ENCODE measurements at regions not wholly inside any gene's neighbourhood (a gene's known extent, or its start where the extent isn't known, plus 50 kb on each side); places are given as distances from the start of the nearest gene placed in this dataset.

- no peak for DNase-seq
Observed at GRCh38 chr6:51494342-51494741, 593.1 kb downstream of the PKHD1 start.

GRCh38 chr6:51495096-51495495 is 592.3 kb downstream of the PKHD1 start:
- peak; percentile 71 for DNase-seq

GRCh38 chr6:51495610-51496396 is 591.6 kb downstream of the PKHD1 start:
- no peak for DNase-seq

- no peak for DNase-seq
Observed at GRCh38 chr6:51502996-51503395, 584.4 kb downstream of the PKHD1 start.

- no peak for DNase-seq
Observed at GRCh38 chr6:51505434-51505833, 582.0 kb downstream of the PKHD1 start.

GRCh38 chr6:51509597-51509996 is 577.8 kb downstream of the PKHD1 start:
- DNase-seq = no peak

- no peak for DNase-seq
Observed at GRCh38 chr6:51511081-51511480, 576.3 kb downstream of the PKHD1 start.

GRCh38 chr6:51513891-51514747 is 573.3 kb downstream of the PKHD1 start:
- no peak for DNase-seq

GRCh38 chr6:51514748-51515402 is 572.5 kb downstream of the PKHD1 start:
- DNase-seq = no peak

- DNase-seq = no peak
Observed at GRCh38 chr6:51526049-51526448, 561.4 kb downstream of the PKHD1 start.

- no peak for DNase-seq
Observed at GRCh38 chr6:51526922-51527321, 560.5 kb downstream of the PKHD1 start.

GRCh38 chr6:51528556-51528955 is 558.9 kb downstream of the PKHD1 start:
- DNase-seq = no peak

- DNase-seq = no peak
Observed at GRCh38 chr6:51529240-51529639, 558.2 kb downstream of the PKHD1 start.

GRCh38 chr6:51531623-51532022 is 555.8 kb downstream of the PKHD1 start:
- no peak for DNase-seq

- DNase-seq = no peak
Observed at GRCh38 chr6:51533962-51534361, 553.5 kb downstream of the PKHD1 start.

- no peak for DNase-seq
Observed at GRCh38 chr6:51535327-51535726, 552.1 kb downstream of the PKHD1 start.

- DNase-seq = no peak
Observed at GRCh38 chr6:51536728-51537127, 550.7 kb downstream of the PKHD1 start.

- DNase-seq = no peak
Observed at GRCh38 chr6:51541847-51542246, 545.6 kb downstream of the PKHD1 start.

GRCh38 chr6:51542475-51542874 is 544.9 kb downstream of the PKHD1 start:
- no peak for DNase-seq

- DNase-seq = no peak
Observed at GRCh38 chr6:51550243-51550642, 537.2 kb downstream of the PKHD1 start.

- no peak for DNase-seq
Observed at GRCh38 chr6:51552435-51552834, 535.0 kb downstream of the PKHD1 start.

- DNase-seq = no peak
Observed at GRCh38 chr6:51553246-51554015, 534.0 kb downstream of the PKHD1 start.

GRCh38 chr6:51554029-51554428 is 533.4 kb downstream of the PKHD1 start:
- DNase-seq = no peak

Data from hippocampal formation (tissue), 2 donors.